ENCODE measurements at regions not wholly inside any gene's neighbourhood (a gene's known extent, or its start where the extent isn't known, plus 50 kb on each side); places are given as distances from the start of the nearest gene placed in this dataset.

- TF ChIP-seq POLR2A (IDR thresholded peaks at IDR 0.05) = no peak
- no peak for TF ChIP-seq CTCF (IDR thresholded peaks at IDR 0.05)
- no peak for TF ChIP-seq POLR2AphosphoS5 (IDR thresholded peaks at IDR 0.05; ENCODE audit: insufficient read depth in 1 of 2, low read depth in 1 of 2)
- Histone ChIP-seq H3K9me3 (no peaks in the 10 kb centered on the region), H3K27ac (no peak overlapping the region), H3K4me3 (no peak overlapping the region), H3K27me3 (no peaks in the 10 kb centered on the region), H3K36me3 (no peaks in the 10 kb centered on the region), H3K4me1 (no peaks in the 10 kb centered on the region)
- DNase-seq (ENCODE audit: extremely low spot score in 2 of 2) = no peak
- intact Hi-C loops (cut with DNase I) = no loop called here
Measured at GRCh38 chr10:33617381-33618080, 283.1 kb upstream of the NRP1 start.

DNA sequence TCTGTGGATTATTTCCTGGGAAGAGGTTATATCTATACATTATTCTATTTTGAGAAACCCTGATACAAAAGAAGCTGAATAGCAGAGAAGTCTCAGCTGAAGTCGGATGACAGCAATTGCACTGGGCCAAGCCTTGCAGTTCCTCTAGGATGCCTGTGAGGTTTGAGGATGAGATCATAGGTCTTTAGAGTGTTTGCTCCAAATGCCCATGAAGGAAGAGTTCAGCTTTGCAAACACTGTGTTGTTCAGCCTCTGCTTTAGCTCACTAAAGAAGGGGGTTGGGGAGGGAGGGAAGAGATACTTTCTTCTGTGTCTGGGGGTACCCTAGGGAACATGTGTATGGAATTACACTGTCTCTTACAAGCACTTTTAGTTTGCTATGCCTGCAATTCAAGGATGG lies 282.5 kb upstream of the NRP1 start:
- TF ChIP-seq CTCF (IDR thresholded peaks at IDR 0.05) = no peak
- no peak for TF ChIP-seq POLR2A (IDR thresholded peaks at IDR 0.05)
- TF ChIP-seq POLR2AphosphoS5 (IDR thresholded peaks at IDR 0.05; ENCODE audit: insufficient read depth in 1 of 2, low read depth in 1 of 2) = no peak
- Histone ChIP-seq H3K4me1 (no peaks in the 10 kb centered on the region), H3K27me3 (no peaks in the 10 kb centered on the region), H3K4me3 (no peak overlapping the region), H3K9me3 (no peaks in the 10 kb centered on the region), H3K27ac (no peak overlapping the region), H3K36me3 (no peaks in the 10 kb centered on the region)
- intact Hi-C loops (cut with DNase I) = no loop called here
- no peak for DNase-seq (ENCODE audit: extremely low spot score in 2 of 2)

- H3K27me3 ChIP-seq = no peaks in the 10 kb centered on the region
- H3K4me3 ChIP-seq = no peak overlapping the region
- no peaks in the 10 kb centered on the region for H3K4me1 ChIP-seq
- no peaks in the 10 kb centered on the region for H3K36me3 ChIP-seq
- no peak for DNase-seq (ENCODE audit: extremely low spot score in 2 of 2)
- H3K9me3 ChIP-seq = no peaks in the 10 kb centered on the region
- TF ChIP-seq CTCF (IDR thresholded peaks at IDR 0.05) (no peak), POLR2A (IDR thresholded peaks at IDR 0.05) (no peak), POLR2AphosphoS5 (IDR thresholded peaks at IDR 0.05; ENCODE audit: insufficient read depth in 1 of 2, low read depth in 1 of 2) (no peak)
- peak overlapping the region; percentile 21 for H3K27ac ChIP-seq
- intact Hi-C loops (cut with DNase I) = loop anchor here (5.0 kb wide), 1 partner anchor 1530 kb away; no protein-coding TSS in a partner anchor
Measured at GRCh38 chr10:33612551-33612950, 278.1 kb upstream of the NRP1 start.

- intact Hi-C loops (cut with DNase I) = loop anchor here (5.0 kb wide), 1 partner anchor 1530 kb away; no protein-coding TSS in a partner anchor
- no peaks in the 10 kb centered on the region for H3K36me3 ChIP-seq
- no peak for TF ChIP-seq CTCF (IDR thresholded peaks at IDR 0.05)
- TF ChIP-seq POLR2A (IDR thresholded peaks at IDR 0.05) = no peak
- TF ChIP-seq POLR2AphosphoS5 (IDR thresholded peaks at IDR 0.05; ENCODE audit: insufficient read depth in 1 of 2, low read depth in 1 of 2) = no peak
- DNase-seq (ENCODE audit: extremely low spot score in 2 of 2) = no peak
- no peak overlapping the region for H3K4me3 ChIP-seq
- H3K27me3 ChIP-seq = no peaks in the 10 kb centered on the region
- peak overlapping the region; percentile 21 for H3K27ac ChIP-seq
- no peaks in the 10 kb centered on the region for H3K4me1 ChIP-seq
- H3K9me3 ChIP-seq = no peaks in the 10 kb centered on the region
Measured at GRCh38 chr10:33612116-33612515, 277.6 kb upstream of the NRP1 start.

- TF ChIP-seq CTCF (IDR thresholded peaks at IDR 0.05) = no peak
- no peak for TF ChIP-seq POLR2A (IDR thresholded peaks at IDR 0.05)
- no peak for TF ChIP-seq POLR2AphosphoS5 (IDR thresholded peaks at IDR 0.05; ENCODE audit: insufficient read depth in 1 of 2, low read depth in 1 of 2)
- H3K36me3 ChIP-seq = no peaks in the 10 kb centered on the region
- no peaks in the 10 kb centered on the region for H3K9me3 ChIP-seq
- H3K27me3 ChIP-seq = no peaks in the 10 kb centered on the region
- no peak for DNase-seq (ENCODE audit: extremely low spot score in 2 of 2)
- H3K4me1 ChIP-seq = no peaks in the 10 kb centered on the region
- no peak overlapping the region for H3K4me3 ChIP-seq
- intact Hi-C loops (cut with DNase I) = loop anchor here (5.0 kb wide), 1 partner anchor 1529 kb away; no protein-coding TSS in a partner anchor
- no peak overlapping the region for H3K27ac ChIP-seq
Measured at GRCh38 chr10:33611423-33611822, 277.0 kb upstream of the NRP1 start.
